Forelimb muscle (tissue), 1 donor: ENCODE measurements at regions not wholly inside any gene's neighbourhood (a gene's known extent, or its start where the extent isn't known, plus 50 kb on each side); places are given as distances from the start of the nearest gene placed in this dataset.
A peak's percentile ranks its signal among the peaks of the same experiment; 100 is the strongest.

Source experiments
- DNase-seq: peaks from one replicate; pipeline ENCODE4 v3.0.0-alpha.2; 2013; ENCODE audit warnings: low read depth

- DNase-seq: no peak
Observed at GRCh38 chr9:105828171-105828570, 133.8 kb downstream of the TMEM38B start.

- DNase-seq: no peak
Observed at GRCh38 chr9:105828596-105829213, 134.4 kb downstream of the TMEM38B start.

GRCh38 chr9:105830461-105830860, 136.1 kb downstream of the TMEM38B start:
- no peak for DNase-seq

- DNase-seq: no peak
Observed at GRCh38 chr9:105832096-105832710, 137.9 kb downstream of the TMEM38B start.

- DNase-seq: no peak
Observed at GRCh38 chr9:105833271-105833975, 139.1 kb downstream of the TMEM38B start.

GRCh38 chr9:105834404-105834803, 140.1 kb downstream of the TMEM38B start:
- DNase-seq: no peak

GRCh38 chr9:105835721-105836120, 141.4 kb downstream of the TMEM38B start:
- DNase-seq: no peak

- DNase-seq: no peak
Observed at GRCh38 chr9:105836936-105837660, 142.8 kb downstream of the TMEM38B start.

- DNase-seq: no peak
Observed at GRCh38 chr9:105841562-105841961, 147.2 kb downstream of the TMEM38B start.

GRCh38 chr9:105842023-105842644, 147.8 kb downstream of the TMEM38B start:
- DNase-seq: no peak

GRCh38 chr9:105846825-105847224, 152.5 kb downstream of the TMEM38B start:
- no peak for DNase-seq

- DNase-seq: no peak
Observed at GRCh38 chr9:105850852-105851500, 156.6 kb downstream of the TMEM38B start.

- peak; percentile 59 for DNase-seq
Observed at GRCh38 chr9:105854026-105854782, 159.9 kb downstream of the TMEM38B start.

GRCh38 chr9:105854783-105855724, 160.7 kb downstream of the TMEM38B start:
- DNase-seq: no peak

GRCh38 chr9:105855987-105856386, 161.6 kb downstream of the TMEM38B start:
- no peak for DNase-seq

GRCh38 chr9:105858006-105858690, 163.8 kb downstream of the TMEM38B start:
- no peak for DNase-seq

- no peak for DNase-seq
Observed at GRCh38 chr9:105858877-105859276, 164.5 kb downstream of the TMEM38B start.

- no peak for DNase-seq
Observed at GRCh38 chr9:105859428-105860091, 165.2 kb downstream of the TMEM38B start.
